H4 (cell line): ENCODE measurements at regions not wholly inside any gene's neighbourhood (a gene's known extent, or its start where the extent isn't known, plus 50 kb on each side); places are given as distances from the start of the nearest gene placed in this dataset.
"Not testable (repeated sequence)": the region's sequence is repeated elsewhere in the genome, so short reads cannot be mapped to it uniquely, and the experiment has no call there.

ENCODE experiments used
- DNase-seq: peaks from one replicate; pipeline ENCODE4 v3.0.0-alpha.2; 2015; ENCODE audit warnings: low spot score

- no peak for DNase-seq
Observed at GRCh38 chr2:235399895-235400294, 93.9 kb upstream of the AGAP1 start.

- no peak for DNase-seq
Observed at GRCh38 chr2:235402422-235402821, 91.4 kb upstream of the AGAP1 start.

- DNase-seq = no peak
Observed at GRCh38 chr2:235405612-235406361, 88.1 kb upstream of the AGAP1 start.

- peak; percentile 32 for DNase-seq
Observed at GRCh38 chr2:235406430-235406829, 87.4 kb upstream of the AGAP1 start.

- DNase-seq = no peak
Observed at GRCh38 chr2:235411905-235412485, 81.8 kb upstream of the AGAP1 start.

- no peak for DNase-seq
Observed at GRCh38 chr2:235413064-235413463, 80.8 kb upstream of the AGAP1 start.

- DNase-seq = no peak
Observed at GRCh38 chr2:235414422-235414821, 79.4 kb upstream of the AGAP1 start.

GRCh38 chr2:235416858-235417499, 76.9 kb upstream of the AGAP1 start:
- no peak for DNase-seq

- no peak for DNase-seq
Observed at GRCh38 chr2:235418918-235419317, 74.9 kb upstream of the AGAP1 start.

GRCh38 chr2:235419996-235420395, 73.8 kb upstream of the AGAP1 start:
- no peak for DNase-seq

GRCh38 chr2:235421618-235422017, 72.2 kb upstream of the AGAP1 start:
- no peak for DNase-seq

GRCh38 chr2:235430366-235431083, 63.3 kb upstream of the AGAP1 start:
- DNase-seq = no peak

GRCh38 chr2:235432741-235433520, 60.9 kb upstream of the AGAP1 start:
- DNase-seq = no peak

GRCh38 chr2:235433860-235434259, 60.0 kb upstream of the AGAP1 start:
- peak; percentile 25 for DNase-seq

- DNase-seq = no peak
Observed at GRCh38 chr2:235439959-235440662, 53.7 kb upstream of the AGAP1 start.

- not testable (repeated sequence) for DNase-seq
Observed at GRCh38 chr2:235443580-235443979, 50.3 kb upstream of the AGAP1 start.
